Panc1 (cell line): ENCODE measurements at regions not wholly inside any gene's neighbourhood (a gene's known extent, or its start where the extent isn't known, plus 50 kb on each side); places are given as distances from the start of the nearest gene placed in this dataset.

Source experiments
- ATAC-seq: fragments of 200-7000 bp; cut with Tn5 transposase; 2 replicates; pipeline ENCODE4 v1.9.1; 2020; ENCODE audit warnings: mild to moderate bottlenecking, moderate library complexity
- BruUV-seq: library from RNA; stranded (reverse); fragments of 400-500 nt; replicated peaks from 2 replicates; lab custom pipeline; 2021; lab: Mats Ljungman, UMichigan
- CTCF ChIA-PET: fragments of 300-600 bp; sonication (Branson Sonifier 250); formaldehyde crosslinking; loops from one replicate; lab custom pipeline; 2022; ENCODE audit warnings: antibody characterized with exemption; lab: Charles Lee
- POLR2A ChIA-PET: fragments of 300-600 bp; sonication (Branson Sonifier 250); formaldehyde crosslinking; loops from one replicate; lab custom pipeline; 2022; ENCODE audit warnings: antibody characterized with exemption; lab: Charles Lee
- DNase-seq: peaks from one replicate; pipeline ENCODE4 v3.0.0-alpha.2; 2010; ENCODE audit warnings: low read depth, low spot score
- H3K27ac ChIP-seq: 2 replicates; pipeline ENCODE4 v1.5.1; 2011; ENCODE audit warnings: mild to moderate bottlenecking, low read length, inconsistent platforms
- H3K27me3 ChIP-seq: fragments of 200-500 bp; sonication (Bioruptor generic); 2 replicates; pipeline ENCODE4 v1.6.0; 2014; ENCODE audit warnings: low read length, inconsistent platforms; ENCODE audit not compliant: control insufficient read depth, insufficient read depth
- H3K36me3 ChIP-seq: fragments of 200-500 bp; sonication (Bioruptor generic); 2 replicates; pipeline ENCODE4 v1.5.1; 2014; ENCODE audit warnings: inconsistent platforms, mild to moderate bottlenecking, low read length, moderate library complexity; ENCODE audit not compliant: control insufficient read depth, insufficient read depth
- H3K4me1 ChIP-seq: 2 replicates; pipeline ENCODE4 v1.5.1; 2011; ENCODE audit warnings: inconsistent platforms, mild to moderate bottlenecking, low read length, moderate library complexity; ENCODE audit not compliant: control insufficient read depth, insufficient read depth
- H3K4me3 ChIP-seq, 2 experiments: 2 replicates each; pipeline ENCODE4 v1.5.1; 2011 to 2012; ENCODE audit warnings: low read depth in 2 of 2, low read length in 2 of 2, mild to moderate bottlenecking in 2 of 2, inconsistent platforms in 1 of 2, moderate library complexity in 1 of 2
- H3K9me3 ChIP-seq: fragments of 200-500 bp; sonication (Bioruptor generic); 2 replicates; pipeline ENCODE4 v1.5.1; 2014; ENCODE audit warnings: low read depth, mild to moderate bottlenecking, inconsistent platforms, low read length, moderate library complexity; ENCODE audit not compliant: control insufficient read depth, insufficient read depth
- POLR2AphosphoS5 ChIP-seq: IDR thresholded peaks from 2 replicates; pipeline ENCODE4 v1.6.1; 2012; ENCODE audit warnings: mild to moderate bottlenecking, low read depth, low read length, moderate library complexity
- REST ChIP-seq, 2 experiments: IDR thresholded peaks; 2 replicates each; pipeline ENCODE4 v1.6.1; 2011 to 2012; ENCODE audit warnings: low read depth in 2 of 2, control low read depth in 1 of 2, low read length in 1 of 2, mild to moderate bottlenecking in 1 of 2, moderate library complexity in 1 of 2; ENCODE audit not compliant: insufficient read depth in 1 of 2
- SIN3A ChIP-seq: IDR thresholded peaks from 2 replicates; pipeline ENCODE4 v1.6.1; 2012; ENCODE audit warnings: low read depth, mild to moderate bottlenecking, low read length, moderate library complexity, borderline replicate concordance; ENCODE audit not compliant: insufficient read depth
- TCF7L2 ChIP-seq: IDR thresholded peaks from 2 replicates; pipeline ENCODE4 v1.6.1; 2011; ENCODE audit warnings: mild to moderate bottlenecking, low read depth, low read length, inconsistent platforms
- in situ Hi-C: cut with HindIII; loops from 2 replicates; pipeline ENCODE4 v1.10.0; 2016; ENCODE audit warnings: low sequenced_read_pairs, low pct_unique_long_range_greater_than_20kb
- intact Hi-C: fragments of 100-400 bp; cut with micrococcal nuclease; formaldehyde crosslinking; loops from one replicate; pipeline ENCODE4 v1.10.0; 2022; ENCODE audit not compliant: unreplicated experiment
- TF ChIP-seq, protein P1 (sequence below): fragments of 450-650 bp; IDR thresholded peaks from 2 replicates; pipeline ENCODE4 v1.5.1; 2017; ENCODE audit warnings: mild to moderate bottlenecking

GRCh38 chr10:33887188-33887587 is 552.7 kb upstream of the NRP1 start:
- DNase-seq (no peak), ATAC-seq (no peak)
- intact Hi-C loops (no loop called here), in situ Hi-C loops (no loop called here)
- Histone ChIP-seq H3K27me3 (no peaks in the 10 kb centered on the region), H3K4me1 (no peaks in the 10 kb centered on the region), H3K4me3 (no peak overlapping the region), H3K27ac (no peak overlapping the region), H3K36me3 (no peaks in the 10 kb centered on the region), H3K9me3 (no peaks in the 10 kb centered on the region)
- POLR2A ChIA-PET = no interaction called here
- CTCF ChIA-PET = no interaction called here
- BruUV-seq = no TSS peak
- TF ChIP-seq, protein P1, sequence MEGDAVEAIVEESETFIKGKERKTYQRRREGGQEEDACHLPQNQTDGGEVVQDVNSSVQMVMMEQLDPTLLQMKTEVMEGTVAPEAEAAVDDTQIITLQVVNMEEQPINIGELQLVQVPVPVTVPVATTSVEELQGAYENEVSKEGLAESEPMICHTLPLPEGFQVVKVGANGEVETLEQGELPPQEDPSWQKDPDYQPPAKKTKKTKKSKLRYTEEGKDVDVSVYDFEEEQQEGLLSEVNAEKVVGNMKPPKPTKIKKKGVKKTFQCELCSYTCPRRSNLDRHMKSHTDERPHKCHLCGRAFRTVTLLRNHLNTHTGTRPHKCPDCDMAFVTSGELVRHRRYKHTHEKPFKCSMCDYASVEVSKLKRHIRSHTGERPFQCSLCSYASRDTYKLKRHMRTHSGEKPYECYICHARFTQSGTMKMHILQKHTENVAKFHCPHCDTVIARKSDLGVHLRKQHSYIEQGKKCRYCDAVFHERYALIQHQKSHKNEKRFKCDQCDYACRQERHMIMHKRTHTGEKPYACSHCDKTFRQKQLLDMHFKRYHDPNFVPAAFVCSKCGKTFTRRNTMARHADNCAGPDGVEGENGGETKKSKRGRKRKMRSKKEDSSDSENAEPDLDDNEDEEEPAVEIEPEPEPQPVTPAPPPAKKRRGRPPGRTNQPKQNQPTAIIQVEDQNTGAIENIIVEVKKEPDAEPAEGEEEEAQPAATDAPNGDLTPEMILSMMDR = no peak
- TF ChIP-seq REST (IDR thresholded peaks at IDR 0.05; ENCODE audit: insufficient read depth in 1 of 2, low read depth in 2 of 2, low read length in 1 of 2) (no peak), SIN3A (no peak), TCF7L2 (no peak), POLR2AphosphoS5 (no peak)

DNA sequence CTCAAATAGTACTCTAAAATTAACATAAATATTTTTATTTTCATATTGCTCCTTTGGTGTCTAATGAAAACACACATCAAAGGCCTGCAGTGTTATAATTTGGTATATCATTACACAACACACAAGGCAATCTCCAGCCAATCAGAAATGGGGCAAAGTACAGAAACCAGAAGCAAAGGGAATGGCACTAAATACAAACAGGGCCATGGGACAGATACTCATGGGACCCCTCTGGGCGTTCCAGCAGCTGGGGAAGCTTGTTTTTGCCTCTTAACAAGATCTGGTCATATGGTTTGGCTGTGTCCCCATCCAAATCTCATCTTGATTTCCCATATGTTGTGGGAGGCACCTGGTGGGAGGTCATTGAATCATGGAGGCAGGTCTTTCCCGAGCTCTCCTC is 551.8 kb upstream of the NRP1 start:
- DNase-seq = no peak
- Histone ChIP-seq H3K9me3 (no peaks in the 10 kb centered on the region), H3K27ac (no peak overlapping the region), H3K27me3 (no peaks in the 10 kb centered on the region), H3K36me3 (no peaks in the 10 kb centered on the region), H3K4me1 (no peaks in the 10 kb centered on the region), H3K4me3 (no peak overlapping the region)
- ATAC-seq = no peak
- CTCF ChIA-PET = no interaction called here
- in situ Hi-C loops = no loop called here
- intact Hi-C loops = no loop called here
- POLR2A ChIA-PET = no interaction called here
- BruUV-seq = no TSS peak
- no peak for TF ChIP-seq TCF7L2
- TF ChIP-seq, protein P1 = no peak
- no peak for TF ChIP-seq POLR2AphosphoS5
- TF ChIP-seq REST (IDR thresholded peaks at IDR 0.05; ENCODE audit: insufficient read depth in 1 of 2, low read depth in 2 of 2, low read length in 1 of 2) = no peak
- no peak for TF ChIP-seq SIN3A
